Loucy (cell line): ENCODE measurements at regions not wholly inside any gene's neighbourhood (a gene's known extent, or its start where the extent isn't known, plus 50 kb on each side); places are given as distances from the start of the nearest gene placed in this dataset.

Source experiments
- H2AFZ ChIP-seq: fragments of 200-600 bp; sonication (generic); 2 replicates; pipeline ENCODE4 v1.6.0; 2016; ENCODE audit warnings: antibody characterized with exemption, mild to moderate bottlenecking, low read length, moderate library complexity
- H3F3A ChIP-seq: fragments of 200-600 bp; 2 replicates; pipeline ENCODE4 v1.6.0; 2016; ENCODE audit warnings: antibody characterized with exemption, low read depth, mild to moderate bottlenecking
- H3K27me3 ChIP-seq: fragments of 200-600 bp; sonication (generic); 2 replicates; pipeline ENCODE4 v1.6.1; 2014; ENCODE audit warnings: low read length, mild to moderate bottlenecking; ENCODE audit not compliant: insufficient read depth, poor library complexity, severe bottlenecking
- H3K36me3 ChIP-seq: fragments of 200-600 bp; sonication (generic); 2 replicates; pipeline ENCODE4 v1.6.1; 2016; ENCODE audit warnings: low read length; ENCODE audit not compliant: insufficient read depth
- H3K4me1 ChIP-seq: fragments of 200-600 bp; sonication (generic); 2 replicates; pipeline ENCODE4 v1.5.1; 2014; ENCODE audit warnings: low read length, mild to moderate bottlenecking; ENCODE audit not compliant: insufficient read depth, poor library complexity, severe bottlenecking
- H3K4me2 ChIP-seq: fragments of 200-600 bp; sonication (generic); 2 replicates; pipeline ENCODE4 v1.6.0; 2014; ENCODE audit warnings: antibody characterized with exemption, low read length, low read depth, mild to moderate bottlenecking; ENCODE audit not compliant: poor library complexity, severe bottlenecking
- H3K4me3 ChIP-seq: fragments of 200-600 bp; sonication (generic); 2 replicates; pipeline ENCODE4 v1.5.1; 2014; ENCODE audit warnings: low read length, mild to moderate bottlenecking, mixed read lengths; ENCODE audit not compliant: poor library complexity, severe bottlenecking
- H3K79me2 ChIP-seq: fragments of 200-600 bp; sonication (generic); 2 replicates; pipeline ENCODE4 v1.6.1; 2014; ENCODE audit warnings: low read length; ENCODE audit not compliant: insufficient read depth
- H3K9ac ChIP-seq: fragments of 200-600 bp; sonication (generic); 2 replicates; pipeline ENCODE4 v1.6.0; 2014; ENCODE audit warnings: mild to moderate bottlenecking, low read depth, low read length, moderate library complexity; ENCODE audit not compliant: poor library complexity, severe bottlenecking
- H3K9me2 ChIP-seq: fragments of 200-600 bp; sonication (generic); replicated peaks from 2 replicates; pipeline ENCODE4 v1.6.1; 2016; ENCODE audit warnings: low read depth, low read length, mixed read lengths
- H3K9me3 ChIP-seq: fragments of 200-600 bp; sonication (generic); 2 replicates; pipeline ENCODE4 v1.6.1; 2014; ENCODE audit warnings: mild to moderate bottlenecking, antibody characterized with exemption, low read length, low read depth; ENCODE audit not compliant: insufficient read depth
- H4K20me1 ChIP-seq: fragments of 200-600 bp; sonication (generic); 2 replicates; pipeline ENCODE4 v1.6.0; 2014; ENCODE audit warnings: antibody characterized with exemption, low read length, mild to moderate bottlenecking; ENCODE audit not compliant: insufficient read depth, poor library complexity, severe bottlenecking
- EZH2phosphoT487 ChIP-seq: fragments of 200-600 bp; IDR thresholded peaks from 2 replicates; pipeline ENCODE4 v1.6.1; 2018; ENCODE audit warnings: antibody characterized with exemption, mild to moderate bottlenecking, moderate library complexity, borderline replicate concordance
- TF ChIP-seq, protein P1 (sequence below): fragments of 200-600 bp; sonication (generic); conservative IDR thresholded peaks from 2 replicates; pipeline ENCODE4 v1.5.1; 2014; ENCODE audit warnings: mild to moderate bottlenecking, antibody characterized with exemption, low read length

GRCh38 chr4:81638698-81639097, 167.0 kb upstream of the RASGEF1B start:
- H3K4me3 ChIP-seq: no peak overlapping the region
- H3K4me1 ChIP-seq: peaks cover 28% of the 10 kb centered on the region
- no peaks in the 10 kb centered on the region for H3F3A ChIP-seq
- H4K20me1 ChIP-seq: no peaks in the 10 kb centered on the region
- no peaks in the 10 kb centered on the region for H3K9me3 ChIP-seq
- no peak overlapping the region for H3K9ac ChIP-seq
- no peak overlapping the region for H3K4me2 ChIP-seq
- H3K27me3 ChIP-seq: no peaks in the 10 kb centered on the region
- H3K36me3 ChIP-seq: no peaks in the 10 kb centered on the region
- H2AFZ ChIP-seq: no peak overlapping the region
- H3K79me2 ChIP-seq: no peaks in the 10 kb centered on the region
- H3K9me2 ChIP-seq: no peaks in the 10 kb centered on the region
- TF ChIP-seq, protein P1, sequence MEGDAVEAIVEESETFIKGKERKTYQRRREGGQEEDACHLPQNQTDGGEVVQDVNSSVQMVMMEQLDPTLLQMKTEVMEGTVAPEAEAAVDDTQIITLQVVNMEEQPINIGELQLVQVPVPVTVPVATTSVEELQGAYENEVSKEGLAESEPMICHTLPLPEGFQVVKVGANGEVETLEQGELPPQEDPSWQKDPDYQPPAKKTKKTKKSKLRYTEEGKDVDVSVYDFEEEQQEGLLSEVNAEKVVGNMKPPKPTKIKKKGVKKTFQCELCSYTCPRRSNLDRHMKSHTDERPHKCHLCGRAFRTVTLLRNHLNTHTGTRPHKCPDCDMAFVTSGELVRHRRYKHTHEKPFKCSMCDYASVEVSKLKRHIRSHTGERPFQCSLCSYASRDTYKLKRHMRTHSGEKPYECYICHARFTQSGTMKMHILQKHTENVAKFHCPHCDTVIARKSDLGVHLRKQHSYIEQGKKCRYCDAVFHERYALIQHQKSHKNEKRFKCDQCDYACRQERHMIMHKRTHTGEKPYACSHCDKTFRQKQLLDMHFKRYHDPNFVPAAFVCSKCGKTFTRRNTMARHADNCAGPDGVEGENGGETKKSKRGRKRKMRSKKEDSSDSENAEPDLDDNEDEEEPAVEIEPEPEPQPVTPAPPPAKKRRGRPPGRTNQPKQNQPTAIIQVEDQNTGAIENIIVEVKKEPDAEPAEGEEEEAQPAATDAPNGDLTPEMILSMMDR: no peak
- TF ChIP-seq EZH2phosphoT487: no peak

- H3K9me3 ChIP-seq: no peaks in the 10 kb centered on the region
- peaks cover 17% of the 10 kb centered on the region for H3K4me1 ChIP-seq
- no peaks in the 10 kb centered on the region for H3K27me3 ChIP-seq
- H2AFZ ChIP-seq: peak overlapping the region; percentile 81
- no peaks in the 10 kb centered on the region for H3K79me2 ChIP-seq
- no peaks in the 10 kb centered on the region for H4K20me1 ChIP-seq
- H3K9ac ChIP-seq: no peak overlapping the region
- H3K36me3 ChIP-seq: no peaks in the 10 kb centered on the region
- no peak overlapping the region for H3K4me3 ChIP-seq
- no peaks in the 10 kb centered on the region for H3K9me2 ChIP-seq
- TF ChIP-seq EZH2phosphoT487: no peak
- TF ChIP-seq, protein P1: no peak
- no peak overlapping the region for H3K4me2 ChIP-seq
- no peaks in the 10 kb centered on the region for H3F3A ChIP-seq
Measured at GRCh38 chr4:81635739-81636138, 164.0 kb upstream of the RASGEF1B start.

- Histone ChIP-seq H3K4me1 (peaks cover 17% of the 10 kb centered on the region), H4K20me1 (no peaks in the 10 kb centered on the region), H3K9ac (no peak overlapping the region), H3K4me2 (no peak overlapping the region), H3K4me3 (no peak overlapping the region), H3K9me2 (no peaks in the 10 kb centered on the region), H3K27me3 (no peaks in the 10 kb centered on the region), H2AFZ (peak overlapping the region; percentile 81), H3K36me3 (no peaks in the 10 kb centered on the region), H3K9me3 (no peaks in the 10 kb centered on the region), H3K79me2 (no peaks in the 10 kb centered on the region), H3F3A (no peaks in the 10 kb centered on the region)
- TF ChIP-seq, protein P1: no peak
- no peak for TF ChIP-seq EZH2phosphoT487
Measured at GRCh38 chr4:81634766-81635549, 163.3 kb upstream of the RASGEF1B start.
